GM21360 (cell line): ENCODE measurements at regions not wholly inside any gene's neighbourhood (a gene's known extent, or its start where the extent isn't known, plus 50 kb on each side); places are given as distances from the start of the nearest gene placed in this dataset.
A peak's percentile ranks its signal among the peaks of the same experiment; 100 is the strongest.

Source experiments
- ATAC-seq: cut with Tn5 transposase; IDR thresholded peaks from one replicate; pipeline ENCODE4 v1.9.1; 2021; ENCODE audit warnings: mild to moderate bottlenecking, moderate library complexity; ENCODE audit not compliant: unreplicated experiment

GRCh38 chr10:1938317-1938716 is 201.0 kb upstream of the ADARB2 start:
- no peak for ATAC-seq

- ATAC-seq = no peak
Observed at GRCh38 chr10:1935912-1936311, 198.6 kb upstream of the ADARB2 start.

- ATAC-seq = no peak
Observed at GRCh38 chr10:1933215-1933614, 195.9 kb upstream of the ADARB2 start.

GRCh38 chr10:1932692-1933094 is 195.4 kb upstream of the ADARB2 start:
- ATAC-seq = no peak

- no peak for ATAC-seq
Observed at GRCh38 chr10:1928606-1929005, 191.3 kb upstream of the ADARB2 start.

- no peak for ATAC-seq
Observed at GRCh38 chr10:1923998-1924397, 186.7 kb upstream of the ADARB2 start.

- ATAC-seq = no peak
Observed at GRCh38 chr10:1923586-1923985, 186.3 kb upstream of the ADARB2 start.

GRCh38 chr10:1920941-1921340 is 183.6 kb upstream of the ADARB2 start:
- no peak for ATAC-seq

GRCh38 chr10:1920127-1920526 is 182.8 kb upstream of the ADARB2 start:
- no peak for ATAC-seq

- no peak for ATAC-seq
Observed at GRCh38 chr10:1911771-1912170, 174.4 kb upstream of the ADARB2 start.

- no peak for ATAC-seq
Observed at GRCh38 chr10:1903982-1904381, 166.7 kb upstream of the ADARB2 start.

- ATAC-seq = no peak
Observed at GRCh38 chr10:1896153-1896552, 158.8 kb upstream of the ADARB2 start.

GRCh38 chr10:1895691-1896090 is 158.4 kb upstream of the ADARB2 start:
- no peak for ATAC-seq

- no peak for ATAC-seq
Observed at GRCh38 chr10:1894912-1895311, 157.6 kb upstream of the ADARB2 start.

- ATAC-seq = no peak
Observed at GRCh38 chr10:1893941-1894340, 156.6 kb upstream of the ADARB2 start.

GRCh38 chr10:1886039-1886438 is 148.7 kb upstream of the ADARB2 start:
- ATAC-seq = no peak

GRCh38 chr10:1882728-1883127 is 145.4 kb upstream of the ADARB2 start:
- no peak for ATAC-seq

- no peak for ATAC-seq
Observed at GRCh38 chr10:1882180-1882579, 144.9 kb upstream of the ADARB2 start.

GRCh38 chr10:1881636-1882035 is 144.3 kb upstream of the ADARB2 start:
- ATAC-seq = no peak

GRCh38 chr10:1874533-1874932 is 137.2 kb upstream of the ADARB2 start:
- ATAC-seq = peak; percentile 57

GRCh38 chr10:1873661-1874315 is 136.5 kb upstream of the ADARB2 start:
- no peak for ATAC-seq

GRCh38 chr10:1872151-1872726 is 134.9 kb upstream of the ADARB2 start:
- no peak for ATAC-seq

GRCh38 chr10:1870491-1870890 is 133.2 kb upstream of the ADARB2 start:
- ATAC-seq = no peak
